Loucy (cell line): ENCODE measurements at regions not wholly inside any gene's neighbourhood (a gene's known extent, or its start where the extent isn't known, plus 50 kb on each side); places are given as distances from the start of the nearest gene placed in this dataset.
"Not testable (repeated sequence)": the region's sequence is repeated elsewhere in the genome, so short reads cannot be mapped to it uniquely, and the experiment has no call there.

Experiments
- H2AFZ ChIP-seq: fragments of 200-600 bp; sonication (generic); 2 replicates; pipeline ENCODE4 v1.6.0; 2016; ENCODE audit warnings: antibody characterized with exemption, mild to moderate bottlenecking, low read length, moderate library complexity
- H3F3A ChIP-seq: fragments of 200-600 bp; 2 replicates; pipeline ENCODE4 v1.6.0; 2016; ENCODE audit warnings: antibody characterized with exemption, low read depth, mild to moderate bottlenecking
- H3K27me3 ChIP-seq: fragments of 200-600 bp; sonication (generic); 2 replicates; pipeline ENCODE4 v1.6.1; 2014; ENCODE audit warnings: low read length, mild to moderate bottlenecking; ENCODE audit not compliant: insufficient read depth, poor library complexity, severe bottlenecking
- H3K36me3 ChIP-seq: fragments of 200-600 bp; sonication (generic); 2 replicates; pipeline ENCODE4 v1.6.1; 2016; ENCODE audit warnings: low read length; ENCODE audit not compliant: insufficient read depth
- H3K4me1 ChIP-seq: fragments of 200-600 bp; sonication (generic); 2 replicates; pipeline ENCODE4 v1.5.1; 2014; ENCODE audit warnings: low read length, mild to moderate bottlenecking; ENCODE audit not compliant: insufficient read depth, poor library complexity, severe bottlenecking
- H3K4me2 ChIP-seq: fragments of 200-600 bp; sonication (generic); 2 replicates; pipeline ENCODE4 v1.6.0; 2014; ENCODE audit warnings: antibody characterized with exemption, low read length, low read depth, mild to moderate bottlenecking; ENCODE audit not compliant: poor library complexity, severe bottlenecking
- H3K4me3 ChIP-seq: fragments of 200-600 bp; sonication (generic); 2 replicates; pipeline ENCODE4 v1.5.1; 2014; ENCODE audit warnings: low read length, mild to moderate bottlenecking, mixed read lengths; ENCODE audit not compliant: poor library complexity, severe bottlenecking
- H3K79me2 ChIP-seq: fragments of 200-600 bp; sonication (generic); 2 replicates; pipeline ENCODE4 v1.6.1; 2014; ENCODE audit warnings: low read length; ENCODE audit not compliant: insufficient read depth
- H3K9ac ChIP-seq: fragments of 200-600 bp; sonication (generic); 2 replicates; pipeline ENCODE4 v1.6.0; 2014; ENCODE audit warnings: mild to moderate bottlenecking, low read depth, low read length, moderate library complexity; ENCODE audit not compliant: poor library complexity, severe bottlenecking
- H3K9me2 ChIP-seq: fragments of 200-600 bp; sonication (generic); replicated peaks from 2 replicates; pipeline ENCODE4 v1.6.1; 2016; ENCODE audit warnings: low read depth, low read length, mixed read lengths
- H3K9me3 ChIP-seq: fragments of 200-600 bp; sonication (generic); 2 replicates; pipeline ENCODE4 v1.6.1; 2014; ENCODE audit warnings: mild to moderate bottlenecking, antibody characterized with exemption, low read length, low read depth; ENCODE audit not compliant: insufficient read depth
- H4K20me1 ChIP-seq: fragments of 200-600 bp; sonication (generic); 2 replicates; pipeline ENCODE4 v1.6.0; 2014; ENCODE audit warnings: antibody characterized with exemption, low read length, mild to moderate bottlenecking; ENCODE audit not compliant: insufficient read depth, poor library complexity, severe bottlenecking
- EZH2phosphoT487 ChIP-seq: fragments of 200-600 bp; IDR thresholded peaks from 2 replicates; pipeline ENCODE4 v1.6.1; 2018; ENCODE audit warnings: antibody characterized with exemption, mild to moderate bottlenecking, moderate library complexity, borderline replicate concordance
- TF ChIP-seq, protein P1 (sequence below): fragments of 200-600 bp; sonication (generic); conservative IDR thresholded peaks from 2 replicates; pipeline ENCODE4 v1.5.1; 2014; ENCODE audit warnings: mild to moderate bottlenecking, antibody characterized with exemption, low read length

DNA sequence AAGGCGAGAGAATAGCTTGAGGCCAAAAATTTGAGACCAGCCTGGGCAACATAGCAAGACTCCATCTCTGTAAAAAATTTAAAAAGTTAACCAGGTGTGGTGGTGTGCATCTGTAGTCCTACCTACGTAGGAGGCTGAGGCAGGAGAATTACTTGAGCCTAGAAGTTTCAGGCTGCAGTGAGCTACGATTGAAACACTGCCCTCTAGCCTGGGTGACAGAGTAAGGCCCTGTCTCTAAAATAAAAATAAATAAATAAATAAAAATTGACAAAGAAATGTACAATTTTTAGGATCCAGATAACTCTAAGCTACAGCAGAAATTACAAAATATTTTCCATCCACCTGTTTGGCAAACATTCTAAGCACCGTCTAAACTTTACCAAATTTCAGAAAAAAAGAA, 941.0 kb upstream of the ADGRB3 start:
- H3K27me3 ChIP-seq = no peaks in the 10 kb centered on the region
- no peaks in the 10 kb centered on the region for H3K36me3 ChIP-seq
- no peak overlapping the region for H2AFZ ChIP-seq
- H3K4me2 ChIP-seq = no peak overlapping the region
- H3K9ac ChIP-seq = no peak overlapping the region
- no peaks in the 10 kb centered on the region for H3K79me2 ChIP-seq
- H3K9me3 ChIP-seq = no peaks in the 10 kb centered on the region
- no peaks in the 10 kb centered on the region for H4K20me1 ChIP-seq
- no peaks in the 10 kb centered on the region for H3K9me2 ChIP-seq
- H3F3A ChIP-seq = no peaks in the 10 kb centered on the region
- H3K4me3 ChIP-seq = no peak overlapping the region
- no peaks in the 10 kb centered on the region for H3K4me1 ChIP-seq
- TF ChIP-seq, protein P1, sequence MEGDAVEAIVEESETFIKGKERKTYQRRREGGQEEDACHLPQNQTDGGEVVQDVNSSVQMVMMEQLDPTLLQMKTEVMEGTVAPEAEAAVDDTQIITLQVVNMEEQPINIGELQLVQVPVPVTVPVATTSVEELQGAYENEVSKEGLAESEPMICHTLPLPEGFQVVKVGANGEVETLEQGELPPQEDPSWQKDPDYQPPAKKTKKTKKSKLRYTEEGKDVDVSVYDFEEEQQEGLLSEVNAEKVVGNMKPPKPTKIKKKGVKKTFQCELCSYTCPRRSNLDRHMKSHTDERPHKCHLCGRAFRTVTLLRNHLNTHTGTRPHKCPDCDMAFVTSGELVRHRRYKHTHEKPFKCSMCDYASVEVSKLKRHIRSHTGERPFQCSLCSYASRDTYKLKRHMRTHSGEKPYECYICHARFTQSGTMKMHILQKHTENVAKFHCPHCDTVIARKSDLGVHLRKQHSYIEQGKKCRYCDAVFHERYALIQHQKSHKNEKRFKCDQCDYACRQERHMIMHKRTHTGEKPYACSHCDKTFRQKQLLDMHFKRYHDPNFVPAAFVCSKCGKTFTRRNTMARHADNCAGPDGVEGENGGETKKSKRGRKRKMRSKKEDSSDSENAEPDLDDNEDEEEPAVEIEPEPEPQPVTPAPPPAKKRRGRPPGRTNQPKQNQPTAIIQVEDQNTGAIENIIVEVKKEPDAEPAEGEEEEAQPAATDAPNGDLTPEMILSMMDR = no peak
- TF ChIP-seq EZH2phosphoT487 = no peak

- Histone ChIP-seq H3K4me1 (no peaks in the 10 kb centered on the region), H3K27me3 (no peaks in the 10 kb centered on the region), H3K79me2 (no peaks in the 10 kb centered on the region), H4K20me1 (no peaks in the 10 kb centered on the region), H3K9me2 (no peaks in the 10 kb centered on the region), H3K4me3 (no peak overlapping the region), H3F3A (no peaks in the 10 kb centered on the region), H3K9me3 (no peaks in the 10 kb centered on the region), H3K9ac (no peak overlapping the region), H3K36me3 (no peaks in the 10 kb centered on the region), H2AFZ (no peak overlapping the region), H3K4me2 (no peak overlapping the region)
- TF ChIP-seq, protein P1 = no peak
- no peak for TF ChIP-seq EZH2phosphoT487
Observed at GRCh38 chr6:67689329-67689728, 945.8 kb upstream of the ADGRB3 start.

- TF ChIP-seq, protein P1 = no peak
- no peak for TF ChIP-seq EZH2phosphoT487
- Histone ChIP-seq H3K4me2 (no peak overlapping the region), H3K9me2 (no peaks in the 10 kb centered on the region), H2AFZ (no peak overlapping the region), H3K9ac (no peak overlapping the region), H3K27me3 (no peaks in the 10 kb centered on the region), H4K20me1 (no peaks in the 10 kb centered on the region), H3K4me1 (no peaks in the 10 kb centered on the region), H3K4me3 (no peak overlapping the region), H3K79me2 (no peaks in the 10 kb centered on the region), H3F3A (no peaks in the 10 kb centered on the region), H3K36me3 (no peaks in the 10 kb centered on the region), H3K9me3 (no peaks in the 10 kb centered on the region)
Observed at GRCh38 chr6:67687396-67687795, 947.7 kb upstream of the ADGRB3 start.

GRCh38 chr6:67686225-67686624, 948.9 kb upstream of the ADGRB3 start:
- H3K36me3 ChIP-seq, H3K9me2 ChIP-seq, H3K9ac ChIP-seq, H3K79me2 ChIP-seq, H3K4me1 ChIP-seq, H4K20me1 ChIP-seq, H3F3A ChIP-seq, H2AFZ ChIP-seq, H3K9me3 ChIP-seq, H3K4me3 ChIP-seq, H3K4me2 ChIP-seq, H3K27me3 ChIP-seq: not testable (repeated sequence)
